ENCODE measurements at regions not wholly inside any gene's neighbourhood (a gene's known extent, or its start where the extent isn't known, plus 50 kb on each side); places are given as distances from the start of the nearest gene placed in this dataset.

GRCh38 chr5:104754311-104754995 is 1191.9 kb upstream of the NUDT12 start:
- no TSS peak for BruUV-seq (replicated peaks)
- Histone ChIP-seq H3K36me3 (ENCODE audit: control insufficient read depth, insufficient read depth, low read length) (no peaks in the 10 kb centered on the region), H3K56ac (ENCODE audit: extremely low read depth, insufficient read depth, low read length) (no peak overlapping the region), H3K18ac (ENCODE audit: low read depth, low read length) (no peak overlapping the region), H3K27me3 (ENCODE audit: control insufficient read depth, insufficient read depth, low read length) (no peaks in the 10 kb centered on the region), H3K14ac (replicated peaks; ENCODE audit: low read depth, low read length) (no peak overlapping the region), H4K5ac (ENCODE audit: low read depth, low read length) (no peak overlapping the region), H3K4me2 (ENCODE audit: low read depth, low read length) (no peak overlapping the region), H3K27ac (ENCODE audit: insufficient read depth, low read length) (no peak overlapping the region), H4K8ac (ENCODE audit: low read depth in 2 of 2, low read length in 2 of 2) (no peak overlapping the region), H2BK5ac (ENCODE audit: low read depth, low read length, poor library complexity, severe bottlenecking) (no peak overlapping the region), H3K9ac (ENCODE audit: low read depth, low read length) (no peak overlapping the region), H2AK5ac (ENCODE audit: low read depth, low read length) (no peak overlapping the region), H2AFZ (replicated peaks; ENCODE audit: low read length, poor library complexity) (no peak overlapping the region), H3K79me1 (ENCODE audit: low read depth in 1 of 2, low read length in 2 of 2) (no peaks in the 10 kb centered on the region), H2BK20ac (ENCODE audit: low read depth, low read length) (no peak overlapping the region), H4K91ac (ENCODE audit: insufficient read depth, low read depth, low read length) (no peak overlapping the region), H4K20me1 (ENCODE audit: insufficient read depth, low read length) (no peaks in the 10 kb centered on the region), H3K9me3 (ENCODE audit: control insufficient read depth, insufficient read depth, low read length) (no peaks in the 10 kb centered on the region), H3K4me1 (ENCODE audit: control insufficient read depth, insufficient read depth, low read length) (no peaks in the 10 kb centered on the region), H2BK15ac (ENCODE audit: low read depth, low read length) (no peak overlapping the region), H2AK9ac (replicated peaks; ENCODE audit: low read depth, low read length, poor library complexity) (no peak overlapping the region), H3K4ac (ENCODE audit: low read depth, low read length) (no peak overlapping the region), H2BK120ac (ENCODE audit: low read depth, low read length) (no peak overlapping the region), H3K23ac (ENCODE audit: low read depth, low read length) (no peak overlapping the region), H3K4me3 (ENCODE audit: insufficient read depth, low read depth, low read length) (no peak overlapping the region), H3K9me1 (ENCODE audit: insufficient read depth, low read length) (no peaks in the 10 kb centered on the region)
- in situ Hi-C loops (cut with MboI; ENCODE audit: low sequenced_read_pairs), result no loop called here
- intact Hi-C loops (cut with micrococcal nuclease), result no loop called here
- POLR2A ChIA-PET (ENCODE audit: unreplicated experiment), result no interaction called here
- DNase-seq (no peak), ATAC-seq (ENCODE audit: low read depth) (no peak)
- CTCF ChIA-PET, result no interaction called here
- no CpG with 5 or more reads among the region's 3 CpGs for WGBS, 2 experiments (ENCODE audit: extremely low coverage in 2 of 2, insufficient read length in 1 of 2)
- TF ChIP-seq CTCF (conservative IDR thresholded peaks at IDR 0.05; ENCODE audit: low read depth, low read length) (no peak), CHD1 (IDR thresholded peaks at IDR 0.05; ENCODE audit: low read depth, low read length) (no peak), NFE2L2 (IDR thresholded peaks at IDR 0.05; ENCODE audit: low read depth, low read length) (no peak)
- dilution Hi-C loops (cut with HindIII; ENCODE audit: low sequenced_read_pairs, unreplicated experiment), result no loop called here

All from IMR-90 (cell line).